ENCODE measurements at regions not wholly inside any gene's neighbourhood (a gene's known extent, or its start where the extent isn't known, plus 50 kb on each side); places are given as distances from the start of the nearest gene placed in this dataset.

- DNase-seq (ENCODE audit: low read depth) (peak; percentile 29), FAIRE-seq (no peak)
- TF ChIP-seq CTCF (IDR thresholded peaks at IDR 0.05; ENCODE audit: insufficient read depth, low read length, severe bottlenecking): no peak
Observed at GRCh38 chr2:144943986-144944385, 424.1 kb upstream of the ZEB2 start.

DNA sequence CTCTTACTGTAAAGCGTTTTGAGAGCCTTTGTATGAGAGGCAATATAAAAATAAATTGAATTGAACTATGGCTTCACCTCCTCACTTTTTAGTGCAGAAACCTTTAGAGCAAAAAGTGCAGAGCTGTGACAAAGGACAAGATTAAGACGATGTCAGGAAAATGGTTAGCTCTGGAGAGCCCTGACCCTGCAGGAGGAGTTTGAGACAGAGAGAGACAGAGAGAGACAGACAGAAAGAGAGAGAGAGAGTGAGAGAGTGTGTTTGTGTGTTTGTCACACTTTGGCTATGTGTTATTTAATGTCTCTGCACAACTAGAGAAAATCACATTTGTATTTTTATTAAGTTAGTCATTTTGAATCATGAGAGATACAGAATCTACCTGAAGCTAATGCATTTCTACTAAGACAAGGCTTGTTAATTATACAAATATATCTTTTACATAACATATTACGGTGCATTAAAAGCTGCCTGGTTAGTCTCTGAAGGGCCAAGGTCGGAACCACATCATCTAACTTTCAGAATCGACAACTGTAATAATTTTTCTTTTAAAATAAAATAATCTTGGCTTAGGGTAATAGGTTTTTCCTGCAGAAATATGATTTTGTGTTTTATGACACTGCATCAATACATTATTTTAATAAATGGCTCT, 423.5 kb upstream of the ZEB2 start:
- Histone ChIP-seq H3K27me3 (ENCODE audit: control insufficient read depth, insufficient read depth, low read length) (no peaks in the 10 kb centered on the region), H3K4me3 (ENCODE audit: low read depth, low read length) (no peak overlapping the region), H3K36me3 (ENCODE audit: control insufficient read depth, insufficient read depth, low read length) (no peaks in the 10 kb centered on the region)
- TF ChIP-seq CTCF (IDR thresholded peaks at IDR 0.05; ENCODE audit: insufficient read depth, low read length, severe bottlenecking): no peak
- FAIRE-seq (no peak), DNase-seq (ENCODE audit: low read depth) (no peak)

More at GRCh38 chr2:144943986-144944385, 424.1 kb upstream of the ZEB2 start:
- Histone ChIP-seq H3K4me3 (ENCODE audit: low read depth, low read length) (no peak overlapping the region), H3K36me3 (ENCODE audit: control insufficient read depth, insufficient read depth, low read length) (no peaks in the 10 kb centered on the region), H3K27me3 (ENCODE audit: control insufficient read depth, insufficient read depth, low read length) (no peaks in the 10 kb centered on the region)

GRCh38 chr2:144942516-144943256, 422.8 kb upstream of the ZEB2 start:
- H3K27me3 ChIP-seq (ENCODE audit: control insufficient read depth, insufficient read depth, low read length): no peaks in the 10 kb centered on the region
- FAIRE-seq (no peak), DNase-seq (ENCODE audit: low read depth) (peak; percentile 74)
- no peak overlapping the region for H3K4me3 ChIP-seq (ENCODE audit: low read depth, low read length)
- no peak for TF ChIP-seq CTCF (IDR thresholded peaks at IDR 0.05; ENCODE audit: insufficient read depth, low read length, severe bottlenecking)
- H3K36me3 ChIP-seq (ENCODE audit: control insufficient read depth, insufficient read depth, low read length): no peaks in the 10 kb centered on the region

DNA sequence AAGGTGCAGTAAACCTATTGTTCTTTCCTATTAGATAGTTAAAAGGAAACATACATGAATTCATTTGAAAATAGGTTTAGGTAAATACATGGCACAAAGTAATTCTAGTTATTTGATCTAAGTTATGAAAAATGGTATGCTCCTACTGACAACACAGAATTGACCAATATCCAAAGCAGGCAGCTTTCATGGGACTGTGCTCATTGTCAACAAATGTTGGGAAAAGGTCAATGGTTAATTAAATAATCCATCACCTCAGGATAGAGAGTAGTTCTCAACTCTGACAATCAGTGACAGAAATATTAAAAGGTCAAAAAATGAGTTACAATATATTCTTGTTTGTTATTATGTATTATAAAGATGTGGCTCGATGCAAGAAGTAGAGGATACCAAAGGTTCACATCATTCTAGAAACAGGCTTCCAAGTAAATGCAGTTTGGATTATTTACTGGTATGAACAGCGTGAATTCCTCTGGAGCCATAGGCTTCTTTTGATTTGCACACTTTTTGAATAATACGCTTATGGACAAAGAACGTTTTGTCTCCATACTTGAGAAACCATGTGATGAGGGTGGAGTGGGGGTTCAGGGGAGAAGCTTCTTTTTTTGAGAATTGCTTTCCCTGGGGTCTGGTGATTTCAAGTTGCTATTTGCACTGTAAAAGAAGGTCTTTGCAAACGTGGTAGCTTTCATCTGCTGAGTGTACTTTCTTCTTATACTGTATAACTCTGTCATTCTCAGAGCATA, 422.0 kb upstream of the ZEB2 start:
- Histone ChIP-seq H3K36me3 (ENCODE audit: control insufficient read depth, insufficient read depth, low read length) (no peaks in the 10 kb centered on the region), H3K27me3 (ENCODE audit: control insufficient read depth, insufficient read depth, low read length) (no peaks in the 10 kb centered on the region), H3K4me3 (ENCODE audit: low read depth, low read length) (no peak overlapping the region)
- TF ChIP-seq CTCF (IDR thresholded peaks at IDR 0.05; ENCODE audit: insufficient read depth, low read length, severe bottlenecking): no peak
- FAIRE-seq: no peak
- no peak for DNase-seq (ENCODE audit: low read depth)

DNA sequence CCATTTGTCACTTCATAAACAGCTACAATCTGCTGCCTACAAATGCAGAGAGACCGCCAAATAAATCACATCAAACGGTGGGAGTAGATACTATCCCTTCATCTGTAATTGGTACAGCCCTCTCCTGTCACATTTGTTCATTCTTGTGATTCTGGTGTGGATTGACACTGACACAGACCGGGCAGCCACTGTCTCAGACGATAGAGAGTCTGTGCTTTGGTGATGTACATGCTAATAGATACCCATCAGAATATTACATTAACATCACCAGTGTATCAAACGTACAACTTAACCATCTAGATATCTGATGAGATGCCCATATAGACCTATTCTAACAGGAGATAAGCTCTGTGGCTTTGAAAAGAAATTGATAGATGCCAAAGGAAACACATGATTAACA, 419.7 kb upstream of the ZEB2 start:
- FAIRE-seq (no peak), DNase-seq (ENCODE audit: low read depth) (no peak)
- Histone ChIP-seq H3K4me3 (ENCODE audit: low read depth, low read length) (no peak overlapping the region), H3K36me3 (ENCODE audit: control insufficient read depth, insufficient read depth, low read length) (no peaks in the 10 kb centered on the region), H3K27me3 (ENCODE audit: control insufficient read depth, insufficient read depth, low read length) (no peaks in the 10 kb centered on the region)
- no peak for TF ChIP-seq CTCF (IDR thresholded peaks at IDR 0.05; ENCODE audit: insufficient read depth, low read length, severe bottlenecking)

All from bronchial epithelial cell (primary cell).